ENCODE measurements at regions not wholly inside any gene's neighbourhood (a gene's known extent, or its start where the extent isn't known, plus 50 kb on each side); places are given as distances from the start of the nearest gene placed in this dataset.

DNA sequence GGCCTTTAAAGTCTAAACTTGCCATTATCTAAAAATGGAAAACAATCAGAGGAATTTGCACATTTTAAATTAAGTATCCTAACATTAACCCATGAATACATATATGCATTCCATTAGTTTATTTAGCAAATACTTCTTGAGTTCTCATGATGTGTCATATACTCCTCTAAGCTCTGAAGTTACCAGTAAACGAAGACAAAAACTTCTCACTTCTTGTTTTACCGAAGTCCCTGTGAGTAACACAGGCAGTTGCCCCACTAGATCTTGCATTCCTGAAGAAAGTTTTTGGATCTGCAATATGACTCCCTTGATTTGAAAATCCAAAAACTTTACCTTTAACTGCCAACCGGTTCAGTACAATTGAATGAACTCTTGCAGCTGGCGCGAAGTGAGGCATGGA, 439.0 kb upstream of the MPDZ start:
- peaks cover 52% of the 10 kb centered on the region for H3K4me1 Mint-ChIP-seq
- TF ChIP-seq, protein P1, sequence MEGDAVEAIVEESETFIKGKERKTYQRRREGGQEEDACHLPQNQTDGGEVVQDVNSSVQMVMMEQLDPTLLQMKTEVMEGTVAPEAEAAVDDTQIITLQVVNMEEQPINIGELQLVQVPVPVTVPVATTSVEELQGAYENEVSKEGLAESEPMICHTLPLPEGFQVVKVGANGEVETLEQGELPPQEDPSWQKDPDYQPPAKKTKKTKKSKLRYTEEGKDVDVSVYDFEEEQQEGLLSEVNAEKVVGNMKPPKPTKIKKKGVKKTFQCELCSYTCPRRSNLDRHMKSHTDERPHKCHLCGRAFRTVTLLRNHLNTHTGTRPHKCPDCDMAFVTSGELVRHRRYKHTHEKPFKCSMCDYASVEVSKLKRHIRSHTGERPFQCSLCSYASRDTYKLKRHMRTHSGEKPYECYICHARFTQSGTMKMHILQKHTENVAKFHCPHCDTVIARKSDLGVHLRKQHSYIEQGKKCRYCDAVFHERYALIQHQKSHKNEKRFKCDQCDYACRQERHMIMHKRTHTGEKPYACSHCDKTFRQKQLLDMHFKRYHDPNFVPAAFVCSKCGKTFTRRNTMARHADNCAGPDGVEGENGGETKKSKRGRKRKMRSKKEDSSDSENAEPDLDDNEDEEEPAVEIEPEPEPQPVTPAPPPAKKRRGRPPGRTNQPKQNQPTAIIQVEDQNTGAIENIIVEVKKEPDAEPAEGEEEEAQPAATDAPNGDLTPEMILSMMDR (IDR thresholded peaks at IDR 0.05; ENCODE audit: unreplicated experiment): no peak
- no peaks in the 10 kb centered on the region for H3K27me3 Mint-ChIP-seq (ENCODE audit: low read depth)
- no peak overlapping the region for H3K27ac Mint-ChIP-seq
- H3K4me3 Mint-ChIP-seq: no peak overlapping the region
- H3K36me3 Mint-ChIP-seq: peaks cover 12% of the 10 kb centered on the region
- DNase-seq (ENCODE audit: low spot score in 2 of 2, unreplicated experiment in 2 of 2): no peak
- peaks cover 22% of the 10 kb centered on the region for H3K9me3 Mint-ChIP-seq

- H3K4me3 Mint-ChIP-seq: no peak overlapping the region
- peaks cover 19% of the 10 kb centered on the region for H3K9me3 Mint-ChIP-seq
- H3K36me3 Mint-ChIP-seq: peaks cover 12% of the 10 kb centered on the region
- TF ChIP-seq, protein P1 (IDR thresholded peaks at IDR 0.05; ENCODE audit: unreplicated experiment): no peak
- no peak for DNase-seq (ENCODE audit: low spot score in 2 of 2, unreplicated experiment in 2 of 2)
- H3K27ac Mint-ChIP-seq: no peak overlapping the region
- H3K4me1 Mint-ChIP-seq: peaks cover 52% of the 10 kb centered on the region
- no peaks in the 10 kb centered on the region for H3K27me3 Mint-ChIP-seq (ENCODE audit: low read depth)
These were observed 438.6 kb upstream of the MPDZ start for GRCh38 chr9:13718086-13718485.

GRCh38 chr9:13717322-13718054, 438.0 kb upstream of the MPDZ start:
- peaks cover 9% of the 10 kb centered on the region for H3K36me3 Mint-ChIP-seq
- peaks cover 52% of the 10 kb centered on the region for H3K4me1 Mint-ChIP-seq
- H3K9me3 Mint-ChIP-seq: peaks cover 14% of the 10 kb centered on the region
- TF ChIP-seq, protein P1 (IDR thresholded peaks at IDR 0.05; ENCODE audit: unreplicated experiment): no peak
- no peak overlapping the region for H3K4me3 Mint-ChIP-seq
- DNase-seq (ENCODE audit: low spot score in 2 of 2, unreplicated experiment in 2 of 2): no peak
- H3K27ac Mint-ChIP-seq: peak overlapping the region; percentile 44
- no peaks in the 10 kb centered on the region for H3K27me3 Mint-ChIP-seq (ENCODE audit: low read depth)

- Mint-ChIP-seq H3K4me3 (no peak overlapping the region), H3K36me3 (peaks cover 4% of the 10 kb centered on the region), H3K27me3 (ENCODE audit: low read depth) (no peaks in the 10 kb centered on the region), H3K4me1 (peaks cover 52% of the 10 kb centered on the region), H3K9me3 (peaks cover 6% of the 10 kb centered on the region), H3K27ac (peak overlapping the region; percentile 90)
- no peak for DNase-seq (ENCODE audit: low spot score in 2 of 2, unreplicated experiment in 2 of 2)
- TF ChIP-seq, protein P1 (IDR thresholded peaks at IDR 0.05; ENCODE audit: unreplicated experiment): no peak
These were observed 437.3 kb upstream of the MPDZ start for GRCh38 chr9:13716601-13717321.

DNA sequence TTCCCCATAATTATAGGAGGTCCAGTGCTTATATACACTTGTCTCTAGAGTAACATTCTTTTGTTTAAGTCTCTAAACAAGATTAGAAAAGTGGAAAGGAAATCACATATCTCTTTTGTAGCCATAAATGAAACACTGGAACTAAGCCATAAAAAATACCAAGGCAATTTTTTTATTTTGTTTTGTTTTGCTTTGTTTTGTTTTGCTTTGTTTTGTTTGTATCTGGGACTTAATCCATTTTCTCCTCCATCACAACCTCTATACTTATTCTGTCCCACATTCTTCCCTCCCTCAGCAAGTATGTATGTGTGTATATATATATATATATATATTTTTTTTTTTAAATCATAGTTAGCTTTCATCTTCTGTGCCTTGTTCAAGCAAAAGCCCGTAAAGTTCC, 436.6 kb upstream of the MPDZ start:
- Mint-ChIP-seq H3K4me1 (peaks cover 52% of the 10 kb centered on the region), H3K36me3 (no peaks in the 10 kb centered on the region), H3K27me3 (ENCODE audit: low read depth) (no peaks in the 10 kb centered on the region), H3K4me3 (no peak overlapping the region), H3K27ac (peak overlapping the region; percentile 39), H3K9me3 (no peaks in the 10 kb centered on the region)
- DNase-seq (ENCODE audit: low spot score in 2 of 2, unreplicated experiment in 2 of 2): no peak
- TF ChIP-seq, protein P1 (IDR thresholded peaks at IDR 0.05; ENCODE audit: unreplicated experiment): no peak
